Keratinocyte (primary cell): ENCODE measurements at regions not wholly inside any gene's neighbourhood (a gene's known extent, or its start where the extent isn't known, plus 50 kb on each side); places are given as distances from the start of the nearest gene placed in this dataset.
"Not testable (repeated sequence)": the region's sequence is repeated elsewhere in the genome, so short reads cannot be mapped to it uniquely, and the experiment has no call there.

ENCODE experiments used
- CTCF ChIP-seq, 3 experiments: IDR thresholded peaks in 1 of 3; conservative IDR thresholded peaks in 1 of 3; optimal IDR thresholded peaks in 1 of 3; 2 replicates in 2 of 3; 3 replicates in 1 of 3; pipeline versions ENCODE3 to v1.5.1; 2011; ENCODE audit warnings: low read length in 3 of 3, mild to moderate bottlenecking in 3 of 3, moderate library complexity in 2 of 3, control low read depth in 1 of 3, inconsistent platforms in 1 of 3; ENCODE audit not compliant: insufficient read depth in 2 of 3; ENCODE audit errors: extremely low read depth in 1 of 3
- EZH2 ChIP-seq: IDR thresholded peaks from one replicate; pipeline ENCODE4 v1.6.1; 2012; ENCODE audit warnings: inconsistent platforms, mild to moderate bottlenecking, low read length, moderate library complexity

GRCh38 chr16:59624381-59624780, 890.3 kb upstream of the GOT2 start:
- TF ChIP-seq CTCF (optimal IDR thresholded peaks at IDR 0.05 in 1 of 3, IDR thresholded peaks at IDR 0.05 in 1 of 3, conservative IDR thresholded peaks at IDR 0.05 in 1 of 3; ENCODE audit: extremely low read depth in 1 of 3, insufficient read depth in 2 of 3, low read length in 3 of 3); EZH2: not testable (repeated sequence)
